ENCODE measurements at regions not wholly inside any gene's neighbourhood (a gene's known extent, or its start where the extent isn't known, plus 50 kb on each side); places are given as distances from the start of the nearest gene placed in this dataset.
"Not testable (repeated sequence)": the region's sequence is repeated elsewhere in the genome, so short reads cannot be mapped to it uniquely, and the experiment has no call there.

DNA sequence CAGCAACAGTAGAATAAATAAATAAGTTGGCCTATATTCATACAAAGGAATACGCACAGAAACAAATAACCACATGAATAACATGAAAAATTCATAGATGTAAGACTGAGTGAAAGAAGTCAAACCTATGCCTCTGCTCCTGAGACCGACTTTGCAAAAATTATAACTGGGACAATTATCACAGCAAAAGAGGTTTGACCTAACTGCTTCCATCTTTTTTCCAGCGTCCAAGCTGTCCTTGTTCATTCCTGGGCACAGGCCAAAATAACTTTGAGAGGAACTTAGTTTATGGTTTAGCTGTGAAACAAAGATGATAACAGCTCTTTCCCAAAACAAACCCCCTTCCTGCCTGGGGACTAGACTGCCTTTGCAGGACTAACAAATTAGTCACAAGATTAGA is 109.6 kb upstream of the NBPF11 start:
- not testable (repeated sequence) for DNase-seq

DNA sequence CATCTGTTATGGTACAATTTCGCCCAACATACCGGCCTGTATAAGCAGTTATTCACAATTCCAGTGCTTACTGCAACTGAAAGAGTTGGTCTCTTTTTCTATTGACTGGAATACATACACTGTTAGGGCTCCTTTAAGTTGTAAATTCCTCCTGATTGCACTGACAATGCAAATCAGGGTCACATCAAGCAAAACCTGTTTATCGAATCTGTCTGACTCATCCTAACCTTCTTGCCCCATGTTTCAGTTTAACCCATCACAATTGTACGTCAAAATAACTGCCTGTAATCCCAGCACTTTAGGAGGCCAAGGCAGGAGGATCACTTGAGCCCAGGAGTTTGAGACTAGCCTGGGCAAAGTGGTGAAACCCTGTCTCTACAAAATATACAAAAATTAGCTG is 105.8 kb upstream of the NBPF11 start:
- DNase-seq: not testable (repeated sequence)

- DNase-seq: not testable (repeated sequence)
Observed at GRCh38 chr1:148254611-148255429, 102.7 kb upstream of the NBPF11 start.

DNA sequence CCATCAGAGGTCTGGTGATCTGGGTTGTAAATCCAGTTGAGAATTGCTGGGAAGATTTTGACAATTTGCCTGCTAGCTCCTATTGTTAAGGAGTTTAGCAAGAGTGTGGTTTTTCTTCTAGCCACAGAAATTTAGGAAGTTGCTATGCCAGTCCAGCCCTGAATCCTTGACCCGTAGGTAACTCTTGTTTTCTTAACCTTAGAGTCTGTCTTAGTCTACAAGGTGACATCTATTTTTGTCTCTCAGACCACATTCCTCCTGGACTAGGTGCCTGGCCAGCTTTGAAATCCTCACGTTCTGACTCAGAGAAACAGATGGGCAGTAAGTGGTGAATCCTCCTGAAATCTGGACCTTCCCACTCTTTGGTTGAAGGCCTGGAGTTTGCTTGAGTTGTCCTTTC is 101.7 kb upstream of the NBPF11 start:
- not testable (repeated sequence) for DNase-seq

GRCh38 chr1:148248798-148249197 is 96.7 kb upstream of the NBPF11 start:
- not testable (repeated sequence) for DNase-seq

- not testable (repeated sequence) for DNase-seq
Observed at GRCh38 chr1:148246258-148246861, 94.3 kb upstream of the NBPF11 start.

GRCh38 chr1:148245843-148246242 is 93.8 kb upstream of the NBPF11 start:
- not testable (repeated sequence) for DNase-seq

DNA sequence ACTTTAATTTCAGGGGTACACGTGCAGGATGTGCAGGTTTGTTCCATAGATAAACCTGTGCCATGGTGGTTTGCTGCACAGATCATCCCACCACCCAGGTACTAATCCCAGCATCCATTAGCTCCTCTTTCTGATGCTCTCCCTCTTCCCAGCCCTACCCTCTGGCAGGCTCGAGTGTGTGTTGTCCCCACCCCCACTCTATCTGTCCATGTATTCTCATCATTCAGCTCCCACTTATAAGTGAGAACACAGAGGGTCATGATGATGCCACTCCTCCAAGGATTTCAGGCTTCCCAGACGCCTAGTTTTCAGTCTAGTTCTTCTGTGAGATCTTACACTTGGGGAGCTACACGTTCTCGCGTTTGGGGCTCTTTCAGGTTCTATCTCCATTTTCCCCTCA is 93.4 kb upstream of the NBPF11 start:
- DNase-seq: not testable (repeated sequence)

GRCh38 chr1:148233250-148233649 is 81.2 kb upstream of the NBPF11 start:
- DNase-seq: not testable (repeated sequence)

DNA sequence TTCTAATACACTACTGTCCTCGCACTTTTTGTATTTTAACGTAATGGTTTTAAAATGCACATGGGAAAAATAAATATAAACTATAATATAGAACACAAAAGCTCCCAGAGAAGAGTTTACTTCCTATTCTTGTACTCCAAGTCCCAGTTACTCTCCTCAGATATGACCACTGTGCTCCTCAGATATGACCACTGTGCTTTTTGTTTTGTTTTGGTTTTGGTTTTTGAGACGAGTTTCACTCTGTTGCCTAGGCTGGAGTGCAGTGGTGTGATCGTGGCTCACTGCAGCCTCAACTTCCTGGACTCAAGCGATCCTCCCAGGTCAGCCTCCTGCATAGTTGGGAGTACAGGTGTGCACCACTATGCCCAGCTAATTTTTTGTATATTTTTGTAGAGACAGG is 76.8 kb upstream of the NBPF11 start:
- DNase-seq: not testable (repeated sequence)

GRCh38 chr1:148222399-148223159 is 70.5 kb upstream of the NBPF11 start:
- DNase-seq: not testable (repeated sequence)

DNA sequence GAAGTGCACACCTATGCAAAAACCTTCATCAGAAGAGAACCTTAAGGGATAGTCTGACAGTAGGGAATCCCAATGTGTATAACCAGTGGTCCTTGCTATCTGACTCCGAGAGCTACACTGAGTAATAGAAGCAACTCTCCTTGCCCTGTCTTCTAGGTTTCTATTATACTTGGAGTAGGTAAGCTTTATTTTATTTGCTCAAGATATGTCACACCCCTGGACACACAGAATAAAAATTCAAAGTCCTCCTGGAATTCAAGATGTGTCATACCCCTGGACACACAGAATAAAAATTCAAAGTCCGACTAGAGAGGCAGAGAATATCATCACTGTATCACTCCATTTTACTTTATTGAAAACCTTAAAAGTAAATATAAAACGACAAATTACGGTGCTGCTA is 69.5 kb upstream of the NBPF11 start:
- DNase-seq: not testable (repeated sequence)

DNA sequence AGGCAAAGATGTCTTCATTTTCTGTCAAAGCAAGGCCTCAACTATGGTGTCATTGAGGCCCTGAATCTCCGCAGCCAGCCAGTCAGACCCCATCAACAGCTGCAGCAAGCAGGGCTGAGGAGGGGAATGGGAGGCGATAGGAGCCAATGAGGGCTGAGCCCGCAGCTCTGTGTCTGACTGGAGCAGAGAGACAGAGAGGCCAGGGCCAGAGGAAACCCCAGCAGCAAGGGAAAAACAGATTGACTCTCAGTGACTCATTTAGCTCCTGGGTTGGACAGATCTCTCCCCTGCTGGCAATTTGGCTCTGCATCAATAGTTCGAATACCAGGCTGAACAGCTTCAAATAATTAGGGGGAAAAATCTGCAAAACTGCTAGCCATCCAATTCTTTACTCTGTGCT is 67.1 kb upstream of the NBPF11 start:
- not testable (repeated sequence) for DNase-seq

GRCh38 chr1:148211191-148211590 is 59.1 kb upstream of the NBPF11 start:
- not testable (repeated sequence) for DNase-seq

- not testable (repeated sequence) for DNase-seq
Observed at GRCh38 chr1:148210624-148211023, 58.5 kb upstream of the NBPF11 start.

- not testable (repeated sequence) for DNase-seq
Observed at GRCh38 chr1:148210166-148210565, 58.1 kb upstream of the NBPF11 start.

GRCh38 chr1:148202013-148202412 is 49.9 kb upstream of the NBPF11 start:
- not testable (repeated sequence) for DNase-seq

Data from NCI-H2107 (cell line).